GM12878 (cell line): ENCODE measurements at regions not wholly inside any gene's neighbourhood (a gene's known extent, or its start where the extent isn't known, plus 50 kb on each side); places are given as distances from the start of the nearest gene placed in this dataset.

ENCODE experiments used
- ATAC-seq: fragments of 200-7000 bp; cut with Tn5 transposase; 3 replicates; pipeline ENCODE4 v1.9.1; 2020; ENCODE audit warnings: mild to moderate bottlenecking, moderate library complexity
- BruUV-seq: library from RNA; stranded (reverse); fragments of 400-500 nt; replicated peaks from 2 replicates; lab custom pipeline; 2021; lab: Mats Ljungman, UMichigan
- CTCF ChIA-PET: fragments of 300-600 bp; sonication (Branson Sonifier 250); formaldehyde crosslinking; extraction: SDS; loops from one replicate; lab custom pipeline; 2021; ENCODE audit warnings: inconsistent platforms; lab: Yijun Ruan, JAX
- POLR2A ChIA-PET: fragments of 350-600 bp; formaldehyde crosslinking; extraction: SDS; loops from one replicate; lab custom pipeline; 2021; ENCODE audit warnings: inconsistent platforms; lab: Charles Lee
- RAD21 ChIA-PET: fragments of 300-600 bp; sonication (Branson Sonifier 250); formaldehyde crosslinking; loops from one replicate; lab custom pipeline; 2023; ENCODE audit warnings: antibody characterized with exemption; ENCODE audit not compliant: unreplicated experiment; lab: Charles Lee
- SMC1A ChIA-PET: fragments of 300-600 bp; sonication (Branson Sonifier 250); formaldehyde crosslinking; loops from one replicate; lab custom pipeline; 2023; ENCODE audit not compliant: unreplicated experiment, uncharacterized antibody; lab: Charles Lee
- DNase-seq: peaks from one replicate; pipeline ENCODE4 v3.0.0-alpha.2; 2011; ENCODE audit warnings: low read depth, low spot score
- FAIRE-seq: peaks from 3 replicates; lab custom pipeline; 2011; peaks lifted over from hg19 to GRCh38; lab: Jason Lieb, UNC
- H2AFZ ChIP-seq: 2 replicates; pipeline ENCODE4 v1.6.0; 2011; ENCODE audit warnings: low read depth, low read length, control low read depth; ENCODE audit not compliant: control insufficient read depth
- H3K27ac ChIP-seq: 2 replicates; pipeline ENCODE4 v1.5.1; 2011; ENCODE audit warnings: control low read depth; ENCODE audit not compliant: control insufficient read depth, insufficient read depth
- H3K27me3 ChIP-seq, 2 experiments: replicated peaks in 1 of 2; 2 replicates each; pipeline versions ENCODE4 v1.6.0 to v1.6.1; 2011; ENCODE audit warnings: low read length in 1 of 2; ENCODE audit not compliant: control insufficient read depth in 2 of 2, insufficient read depth in 2 of 2
- H3K36me3 ChIP-seq, 2 experiments: 2 replicates each; pipeline ENCODE4 v1.5.1; 2011; ENCODE audit warnings: low read length in 1 of 2; ENCODE audit not compliant: control insufficient read depth in 2 of 2, insufficient read depth in 2 of 2
- H3K4me1 ChIP-seq: 2 replicates; pipeline ENCODE4 v1.6.1; 2011; ENCODE audit warnings: mild to moderate bottlenecking, low read length, moderate library complexity, mixed read lengths; ENCODE audit not compliant: control insufficient read depth, insufficient read depth
- H3K4me2 ChIP-seq: 2 replicates; pipeline ENCODE4 v1.6.0; 2011; ENCODE audit warnings: control low read depth; ENCODE audit not compliant: control insufficient read depth, insufficient read depth
- H3K4me3 ChIP-seq: fragments of 200-600 bp; sonication (generic); 2 replicates; pipeline ENCODE4 v1.5.1; 2016
- H3K79me2 ChIP-seq: 2 replicates; pipeline ENCODE4 v1.6.0; 2011; ENCODE audit warnings: low read length; ENCODE audit not compliant: control insufficient read depth, insufficient read depth
- H3K9ac ChIP-seq: 2 replicates; pipeline ENCODE4 v1.8.0; 2011; ENCODE audit warnings: low read length, control low read depth, mixed read lengths; ENCODE audit not compliant: control insufficient read depth, insufficient read depth
- H3K9me3 ChIP-seq: replicated peaks from 3 replicates; pipeline ENCODE4 v1.5.1; 2011; ENCODE audit warnings: mild to moderate bottlenecking, low read length; ENCODE audit not compliant: control insufficient read depth, insufficient read depth
- H4K20me1 ChIP-seq: 2 replicates; pipeline ENCODE4 v1.6.0; 2011; ENCODE audit not compliant: control insufficient read depth, insufficient read depth
- BHLHE40 ChIP-seq, 2 experiments: fragments of 450-650 bp in 1 of 2; IDR thresholded peaks; 2 replicates each; pipeline ENCODE4 v1.6.1; 2011 to 2017; ENCODE audit warnings: low read depth in 2 of 2, borderline replicate concordance in 1 of 2, improper control_type of control experiment in 1 of 2, low read length in 1 of 2, mild to moderate bottlenecking in 1 of 2
- CHD2 ChIP-seq: IDR thresholded peaks from 2 replicates; pipeline ENCODE4 v1.6.1; 2011; ENCODE audit warnings: low read depth, low read length, improper control_type of control experiment, borderline replicate concordance
- CUX1 ChIP-seq: IDR thresholded peaks from 2 replicates; pipeline ENCODE4 v1.6.1; 2012; ENCODE audit warnings: improper control_type of control experiment, low read depth, low read length; ENCODE audit not compliant: insufficient replicate concordance
- ESRRA ChIP-seq: IDR thresholded peaks from 2 replicates; pipeline ENCODE4 v1.6.1; 2012; ENCODE audit warnings: mild to moderate bottlenecking, low read length, improper control_type of control experiment
- FOXK2 ChIP-seq: fragments of 450-650 bp; IDR thresholded peaks from 2 replicates; pipeline ENCODE4 v1.6.1; 2017; ENCODE audit warnings: mild to moderate bottlenecking, moderate library complexity
- PML ChIP-seq: IDR thresholded peaks from 2 replicates; pipeline ENCODE4 v1.6.1; 2012; ENCODE audit warnings: low read length, inconsistent platforms
- RCOR1 ChIP-seq: conservative IDR thresholded peaks from 2 replicates; pipeline ENCODE4 v1.6.1; 2012; ENCODE audit warnings: low read depth, low read length, improper control_type of control experiment
- ZBTB11 ChIP-seq: fragments of 450-650 bp; formaldehyde crosslinking; IDR thresholded peaks from 2 replicates; pipeline ENCODE4 v1.5.0; 2022; ENCODE audit warnings: mild to moderate bottlenecking, missing genetic modification characterization
- whole genome bisulfite sequencing: methylation state at CpG from one replicate; pipeline ENCODE4 v1.1.6; 2016; ENCODE audit warnings: low lambda C conversion rate; ENCODE audit not compliant: insufficient replicate concordance, insufficient coverage; ENCODE audit errors: missing lambda C conversion rate; 5-methylcytosine and 5-hydroxymethylcytosine counted together
- in situ Hi-C: fragments of 300-500 bp; cut with MboI; formaldehyde crosslinking; loops from 9 replicates; pipeline ENCODE4 v1.14.3; 2018; ENCODE audit warnings: mixed read lengths
- intact Hi-C: fragments of 100-400 bp; cut with micrococcal nuclease; formaldehyde crosslinking; loops from one replicate; pipeline ENCODE4 v1.14.2; 2022; ENCODE audit not compliant: unreplicated experiment

GRCh38 chr20:7171911-7172310, 404.4 kb downstream of the BMP2 start:
- DNase-seq = no peak
- H3K4me3 ChIP-seq = no peak overlapping the region
- RAD21 ChIA-PET = no interaction called here
- no TSS peak for BruUV-seq
- H3K27me3 ChIP-seq = no peaks in the 10 kb centered on the region
- no peak overlapping the region for H3K4me2 ChIP-seq
- POLR2A ChIA-PET = no interaction called here
- CTCF ChIA-PET = interaction anchor here (0.6 kb wide), 1 partner anchor 16 kb away, joined by 4 read pairs; no protein-coding TSS in a partner anchor
- no peaks in the 10 kb centered on the region for H3K4me1 ChIP-seq
- 5% methylated on average over 1 of the region's 1 CpG for WGBS
- SMC1A ChIA-PET = no interaction called here
- H3K36me3 ChIP-seq = no peaks in the 10 kb centered on the region
- no peaks in the 10 kb centered on the region for H4K20me1 ChIP-seq
- no peak overlapping the region for H2AFZ ChIP-seq
- intact Hi-C loops (no loop called here), in situ Hi-C loops (no loop called here)
- no peak overlapping the region for H3K9ac ChIP-seq
- no peaks in the 10 kb centered on the region for H3K79me2 ChIP-seq
- no peaks in the 10 kb centered on the region for H3K9me3 ChIP-seq
- no peak overlapping the region for H3K27ac ChIP-seq
- FAIRE-seq = no peak
- ATAC-seq = no peak
- no peak for TF ChIP-seq FOXK2
- TF ChIP-seq RCOR1 = no peak
- no peak for TF ChIP-seq CUX1
- no peak for TF ChIP-seq PML
- TF ChIP-seq BHLHE40 (IDR thresholded peaks at IDR 0.05; ENCODE audit: borderline replicate concordance in 1 of 2, low read depth in 2 of 2, low read length in 1 of 2) = no peak
- TF ChIP-seq ZBTB11 = no peak
- no peak for TF ChIP-seq ESRRA
- TF ChIP-seq CHD2 = no peak
